Nephron (organoid): ENCODE measurements at regions not wholly inside any gene's neighbourhood (a gene's known extent, or its start where the extent isn't known, plus 50 kb on each side); places are given as distances from the start of the nearest gene placed in this dataset.

Experiments
- H3K27ac Mint-ChIP-seq, 3 experiments: 2 replicates each; pipeline ENCODE4 v1.8.0; 2020; ENCODE audit warnings: mixed read lengths in 3 of 3, mild to moderate bottlenecking in 2 of 3, moderate library complexity in 1 of 3
- H3K27me3 Mint-ChIP-seq: 2 replicates; pipeline ENCODE4 v1.8.0; 2021; ENCODE audit warnings: low read depth, mild to moderate bottlenecking, moderate library complexity, mixed read lengths
- H3K36me3 Mint-ChIP-seq: 2 replicates; pipeline ENCODE4 v1.8.0; 2020; ENCODE audit warnings: low read depth, mixed read lengths
- H3K4me1 Mint-ChIP-seq: 2 replicates; pipeline ENCODE4 v1.8.0; 2020; ENCODE audit warnings: mixed read lengths
- H3K4me3 Mint-ChIP-seq, 3 experiments: 2 replicates each; pipeline ENCODE4 v1.8.0; 2020; ENCODE audit warnings: mild to moderate bottlenecking in 3 of 3, mixed read lengths in 3 of 3, moderate library complexity in 2 of 3
- H3K9me3 Mint-ChIP-seq: 2 replicates; pipeline ENCODE4 v1.8.0; 2020; ENCODE audit warnings: mixed read lengths
- TF ChIP-seq, protein P1 (sequence below), 3 experiments: fragments of 200-600 bp; sonication (generic); IDR thresholded peaks; one replicate each; pipeline ENCODE4 v1.5.0; 2021; ENCODE audit warnings: antibody characterized with exemption in 3 of 3; ENCODE audit not compliant: unreplicated experiment in 3 of 3

- H3K4me1 Mint-ChIP-seq, result peaks cover 44% of the 10 kb centered on the region
- H3K36me3 Mint-ChIP-seq, result peaks cover 22% of the 10 kb centered on the region
- TF ChIP-seq, protein P1, sequence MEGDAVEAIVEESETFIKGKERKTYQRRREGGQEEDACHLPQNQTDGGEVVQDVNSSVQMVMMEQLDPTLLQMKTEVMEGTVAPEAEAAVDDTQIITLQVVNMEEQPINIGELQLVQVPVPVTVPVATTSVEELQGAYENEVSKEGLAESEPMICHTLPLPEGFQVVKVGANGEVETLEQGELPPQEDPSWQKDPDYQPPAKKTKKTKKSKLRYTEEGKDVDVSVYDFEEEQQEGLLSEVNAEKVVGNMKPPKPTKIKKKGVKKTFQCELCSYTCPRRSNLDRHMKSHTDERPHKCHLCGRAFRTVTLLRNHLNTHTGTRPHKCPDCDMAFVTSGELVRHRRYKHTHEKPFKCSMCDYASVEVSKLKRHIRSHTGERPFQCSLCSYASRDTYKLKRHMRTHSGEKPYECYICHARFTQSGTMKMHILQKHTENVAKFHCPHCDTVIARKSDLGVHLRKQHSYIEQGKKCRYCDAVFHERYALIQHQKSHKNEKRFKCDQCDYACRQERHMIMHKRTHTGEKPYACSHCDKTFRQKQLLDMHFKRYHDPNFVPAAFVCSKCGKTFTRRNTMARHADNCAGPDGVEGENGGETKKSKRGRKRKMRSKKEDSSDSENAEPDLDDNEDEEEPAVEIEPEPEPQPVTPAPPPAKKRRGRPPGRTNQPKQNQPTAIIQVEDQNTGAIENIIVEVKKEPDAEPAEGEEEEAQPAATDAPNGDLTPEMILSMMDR (IDR thresholded peaks at IDR 0.05; ENCODE audit: unreplicated experiment in 3 of 3), result no peak
- no peaks in the 10 kb centered on the region for H3K27me3 Mint-ChIP-seq
- no peaks in the 10 kb centered on the region for H3K9me3 Mint-ChIP-seq
- H3K4me3 Mint-ChIP-seq, result peak overlapping the region in 2 of 3 experiments; percentile 42 to 45
- peak overlapping the region; percentile 56 to 94 (median 87) for H3K27ac Mint-ChIP-seq
Measured at GRCh38 chr6:150687508-150687907, 87.8 kb downstream of the PLEKHG1 start.

- H3K4me3 Mint-ChIP-seq, result no peak overlapping the region
- peak overlapping the region; percentile 70 to 75 (median 72) for H3K27ac Mint-ChIP-seq
- peaks cover 55% of the 10 kb centered on the region for H3K4me1 Mint-ChIP-seq
- TF ChIP-seq, protein P1 (IDR thresholded peaks at IDR 0.05; ENCODE audit: unreplicated experiment in 3 of 3), result no peak
- no peaks in the 10 kb centered on the region for H3K9me3 Mint-ChIP-seq
- peaks cover 5% of the 10 kb centered on the region for H3K36me3 Mint-ChIP-seq
- H3K27me3 Mint-ChIP-seq, result no peaks in the 10 kb centered on the region
Measured at GRCh38 chr6:150689900-150690590, 90.4 kb downstream of the PLEKHG1 start.

- H3K4me3 Mint-ChIP-seq, result no peak overlapping the region
- H3K27me3 Mint-ChIP-seq, result no peaks in the 10 kb centered on the region
- TF ChIP-seq, protein P1 (IDR thresholded peaks at IDR 0.05; ENCODE audit: unreplicated experiment in 3 of 3), result no peak
- H3K27ac Mint-ChIP-seq, result peak overlapping the region; percentile 70 to 75 (median 72)
- H3K4me1 Mint-ChIP-seq, result peaks cover 61% of the 10 kb centered on the region
- H3K9me3 Mint-ChIP-seq, result no peaks in the 10 kb centered on the region
- H3K36me3 Mint-ChIP-seq, result no peaks in the 10 kb centered on the region
Measured at GRCh38 chr6:150690681-150691080, 91.0 kb downstream of the PLEKHG1 start.

DNA sequence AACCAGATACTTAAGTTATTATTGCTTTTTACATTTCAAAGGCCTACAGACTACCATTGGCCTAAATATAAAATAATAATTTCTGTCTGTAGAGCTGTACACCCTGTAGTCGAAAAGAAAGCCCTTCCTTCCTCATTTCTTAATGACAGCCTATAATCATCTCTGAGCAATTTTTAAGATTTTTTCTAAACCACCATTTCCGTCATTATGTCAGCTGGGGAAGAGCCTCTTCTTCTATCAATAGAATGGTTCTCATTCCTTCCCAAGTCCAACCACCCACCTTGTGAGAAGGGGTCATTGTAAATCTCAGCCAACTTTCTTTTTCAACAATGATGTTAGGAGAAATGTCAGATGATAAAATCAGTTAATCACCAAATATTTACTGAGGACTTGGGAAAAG, 91.8 kb downstream of the PLEKHG1 start:
- H3K27ac Mint-ChIP-seq, result peak overlapping the region in 1 of 3 experiments; percentile 43
- H3K27me3 Mint-ChIP-seq, result no peaks in the 10 kb centered on the region
- peaks cover 64% of the 10 kb centered on the region for H3K4me1 Mint-ChIP-seq
- no peaks in the 10 kb centered on the region for H3K9me3 Mint-ChIP-seq
- no peaks in the 10 kb centered on the region for H3K36me3 Mint-ChIP-seq
- TF ChIP-seq, protein P1 (IDR thresholded peaks at IDR 0.05; ENCODE audit: unreplicated experiment in 3 of 3), result no peak
- H3K4me3 Mint-ChIP-seq, result no peak overlapping the region

GRCh38 chr6:150692604-150693003, 92.9 kb downstream of the PLEKHG1 start:
- TF ChIP-seq, protein P1 (IDR thresholded peaks at IDR 0.05; ENCODE audit: unreplicated experiment in 3 of 3), result no peak
- Mint-ChIP-seq H3K4me1 (peaks cover 62% of the 10 kb centered on the region), H3K27me3 (no peaks in the 10 kb centered on the region), H3K4me3 (no peak overlapping the region), H3K27ac (peak overlapping the region in 2 of 3 experiments; percentile 45 to 56), H3K36me3 (no peaks in the 10 kb centered on the region), H3K9me3 (no peaks in the 10 kb centered on the region)

GRCh38 chr6:150694889-150695288, 95.2 kb downstream of the PLEKHG1 start:
- Mint-ChIP-seq H3K9me3 (no peaks in the 10 kb centered on the region), H3K27me3 (no peaks in the 10 kb centered on the region), H3K4me1 (peaks cover 53% of the 10 kb centered on the region), H3K36me3 (no peaks in the 10 kb centered on the region), H3K4me3 (no peak overlapping the region), H3K27ac (peak overlapping the region in 2 of 3 experiments; percentile 12 to 32)
- TF ChIP-seq, protein P1 (IDR thresholded peaks at IDR 0.05; ENCODE audit: unreplicated experiment in 3 of 3), result no peak
